Testis (tissue), 2 donors: ENCODE measurements at regions not wholly inside any gene's neighbourhood (a gene's known extent, or its start where the extent isn't known, plus 50 kb on each side); places are given as distances from the start of the nearest gene placed in this dataset.
"Not testable (repeated sequence)": the region's sequence is repeated elsewhere in the genome, so short reads cannot be mapped to it uniquely, and the experiment has no call there.

Experiments used
- CTCF ChIP-seq, 3 experiments: fragments of 450-650 bp in 2 of 3; fragments of 200-600 bp in 1 of 3; sonication (generic) in 1 of 3; IDR thresholded peaks; one replicate each; pipeline ENCODE4 v1.5.1; 2016 to 2019; ENCODE audit warnings: antibody characterized with exemption in 3 of 3, mild to moderate bottlenecking in 2 of 3, moderate library complexity in 1 of 3
- POLR2A ChIP-seq: fragments of 450-650 bp; IDR thresholded peaks from one replicate; pipeline ENCODE4 v1.6.1; 2017; ENCODE audit warnings: antibody characterized with exemption, mild to moderate bottlenecking, moderate library complexity

GRCh38 chr7:73170902-73171301 is 85.1 kb upstream of the SPDYE9 start:
- TF ChIP-seq CTCF (IDR thresholded peaks at IDR 0.05); POLR2A: not testable (repeated sequence)
